Astrocyte of the cerebellum (primary cell): ENCODE measurements at regions not wholly inside any gene's neighbourhood (a gene's known extent, or its start where the extent isn't known, plus 50 kb on each side); places are given as distances from the start of the nearest gene placed in this dataset.

Experiments
- DNase-seq: peaks from one replicate; pipeline ENCODE4 v3.0.0-alpha.2; 2011; ENCODE audit warnings: low read depth
- H3K4me3 ChIP-seq: 2 replicates; pipeline ENCODE4 v1.5.1; 2011; ENCODE audit warnings: mild to moderate bottlenecking, low read depth, low read length, moderate library complexity
- in situ Hi-C: cut with HindIII; loops from 2 replicates; pipeline ENCODE4 v1.10.0; 2017; ENCODE audit warnings: low sequenced_read_pairs
- TF ChIP-seq, protein P1 (sequence below): IDR thresholded peaks from 2 replicates; pipeline ENCODE4 v1.5.1; 2012; ENCODE audit warnings: low read length, low read depth, moderate library complexity, mild to moderate bottlenecking; ENCODE audit errors: missing control alignments

DNA sequence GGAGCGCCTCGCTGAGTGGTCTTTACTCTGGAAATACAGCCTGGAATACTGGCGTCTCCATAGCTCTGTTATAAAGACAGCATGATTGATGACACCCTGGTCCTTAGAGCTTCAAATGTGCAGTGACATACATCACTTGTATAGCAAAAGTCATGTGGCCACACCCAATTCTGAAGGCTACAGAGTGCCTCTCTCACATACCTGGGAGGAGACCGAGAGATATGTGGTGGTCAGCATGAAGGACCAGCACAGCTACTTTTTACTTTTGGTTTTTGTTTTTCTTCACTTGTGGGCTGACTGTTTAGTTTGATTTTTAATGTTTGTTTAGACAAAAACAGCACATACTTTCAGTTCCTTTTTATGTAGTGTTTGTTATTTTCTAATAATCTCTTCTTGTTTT lies 938.5 kb upstream of the SOX11 start:
- no peak for DNase-seq
- no peak overlapping the region for H3K4me3 ChIP-seq
- in situ Hi-C loops, result no loop called here
- TF ChIP-seq, protein P1, sequence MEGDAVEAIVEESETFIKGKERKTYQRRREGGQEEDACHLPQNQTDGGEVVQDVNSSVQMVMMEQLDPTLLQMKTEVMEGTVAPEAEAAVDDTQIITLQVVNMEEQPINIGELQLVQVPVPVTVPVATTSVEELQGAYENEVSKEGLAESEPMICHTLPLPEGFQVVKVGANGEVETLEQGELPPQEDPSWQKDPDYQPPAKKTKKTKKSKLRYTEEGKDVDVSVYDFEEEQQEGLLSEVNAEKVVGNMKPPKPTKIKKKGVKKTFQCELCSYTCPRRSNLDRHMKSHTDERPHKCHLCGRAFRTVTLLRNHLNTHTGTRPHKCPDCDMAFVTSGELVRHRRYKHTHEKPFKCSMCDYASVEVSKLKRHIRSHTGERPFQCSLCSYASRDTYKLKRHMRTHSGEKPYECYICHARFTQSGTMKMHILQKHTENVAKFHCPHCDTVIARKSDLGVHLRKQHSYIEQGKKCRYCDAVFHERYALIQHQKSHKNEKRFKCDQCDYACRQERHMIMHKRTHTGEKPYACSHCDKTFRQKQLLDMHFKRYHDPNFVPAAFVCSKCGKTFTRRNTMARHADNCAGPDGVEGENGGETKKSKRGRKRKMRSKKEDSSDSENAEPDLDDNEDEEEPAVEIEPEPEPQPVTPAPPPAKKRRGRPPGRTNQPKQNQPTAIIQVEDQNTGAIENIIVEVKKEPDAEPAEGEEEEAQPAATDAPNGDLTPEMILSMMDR, result no peak

DNA sequence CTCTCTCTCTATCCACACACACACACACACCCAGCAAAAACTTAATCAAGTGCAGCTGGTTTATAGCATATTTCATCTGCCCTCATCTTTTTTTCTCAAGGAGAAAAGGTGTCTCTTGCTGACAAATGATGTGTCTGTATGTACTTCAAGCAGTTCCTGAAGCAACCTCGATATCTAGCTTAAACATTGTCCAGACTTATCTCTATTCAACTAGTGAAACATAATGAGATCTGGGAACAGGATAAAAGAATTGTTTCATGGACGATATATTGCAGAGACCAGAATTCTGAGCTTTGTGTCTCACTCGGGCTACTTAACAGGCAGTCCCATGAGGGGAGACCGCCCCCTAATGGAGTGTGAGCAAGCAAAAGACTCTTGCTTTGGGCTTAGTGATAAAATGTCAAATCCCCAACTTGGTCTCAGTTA lies 929.2 kb upstream of the SOX11 start:
- in situ Hi-C loops, result no loop called here
- peak; percentile 3 for DNase-seq
- TF ChIP-seq, protein P1, result peak; percentile 38
- no peak overlapping the region for H3K4me3 ChIP-seq

DNA sequence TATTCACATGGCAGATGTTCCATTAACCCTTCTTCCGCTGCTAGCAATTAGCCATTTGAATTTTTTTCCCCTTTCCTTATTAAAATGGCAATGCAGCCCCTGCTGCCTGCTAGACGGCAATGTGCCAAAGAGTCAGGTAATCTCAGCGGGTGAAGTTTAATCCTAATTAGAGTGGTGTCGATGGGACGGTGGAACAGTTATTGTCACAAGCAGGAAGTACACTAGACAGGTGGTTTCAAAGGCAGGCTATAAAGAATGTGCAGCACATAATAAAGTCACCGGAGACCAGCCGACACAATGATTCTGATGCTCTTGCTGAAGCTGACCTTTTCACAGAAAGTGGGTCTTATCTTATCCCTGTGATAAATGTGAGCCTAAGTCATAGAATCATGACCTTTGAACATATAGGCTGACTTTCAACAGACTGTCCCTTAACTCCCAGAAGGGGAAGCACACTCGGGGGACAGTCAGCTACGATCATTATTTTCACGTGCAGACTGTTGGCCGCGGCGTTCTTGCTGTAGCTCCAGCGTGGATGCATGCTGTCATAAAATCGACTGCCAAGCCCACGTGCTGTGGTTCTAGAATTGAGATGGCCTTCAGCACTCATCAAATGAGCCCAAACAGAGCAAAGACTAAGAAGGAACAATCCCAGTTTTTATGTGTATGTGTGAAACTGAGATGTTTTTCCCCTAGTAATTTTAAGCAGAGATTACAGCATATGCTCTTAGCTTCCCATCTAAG lies 926.2 kb upstream of the SOX11 start:
- no peak for DNase-seq
- in situ Hi-C loops, result no loop called here
- TF ChIP-seq, protein P1, result no peak
- H3K4me3 ChIP-seq, result no peak overlapping the region

DNA sequence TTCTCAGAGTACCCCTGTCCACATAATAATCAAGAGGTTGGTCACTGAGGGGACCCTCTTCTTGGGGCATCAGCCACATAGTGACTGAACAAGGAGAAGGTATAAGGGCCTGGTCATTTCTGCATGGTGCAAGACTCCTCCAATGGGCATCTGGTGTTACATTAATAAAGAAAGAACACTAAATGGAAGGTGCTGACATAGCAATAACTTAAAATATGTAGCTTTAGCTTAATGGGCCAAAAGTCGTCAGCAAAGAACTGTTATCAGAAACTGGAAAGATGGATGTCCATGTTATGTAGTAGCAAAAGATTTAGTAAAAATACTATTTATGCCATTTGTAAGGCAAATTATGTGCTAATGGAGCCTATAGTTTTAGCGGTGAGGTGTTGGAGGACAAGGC lies 916.5 kb upstream of the SOX11 start:
- in situ Hi-C loops, result no loop called here
- no peak for DNase-seq

DNA sequence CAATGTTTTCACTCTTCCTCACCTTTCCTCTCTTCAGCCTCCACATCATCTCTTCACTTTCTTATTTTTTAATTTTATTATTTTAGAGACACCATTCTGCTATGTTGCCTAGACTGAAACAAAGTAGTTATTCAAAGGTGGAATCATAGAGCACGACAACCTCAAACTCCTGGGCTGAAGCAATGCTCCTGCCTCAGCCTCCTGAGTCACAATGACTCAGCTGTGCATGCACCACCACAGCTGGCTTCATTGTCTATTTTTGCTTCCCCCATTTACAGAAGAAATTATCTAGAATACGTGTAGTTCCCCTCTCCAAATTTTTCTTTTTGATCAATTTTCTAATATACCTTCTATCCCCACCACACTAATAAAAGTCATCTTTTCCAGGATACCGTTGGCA lies 911.5 kb upstream of the SOX11 start:
- in situ Hi-C loops, result no loop called here
- TF ChIP-seq, protein P1, result no peak
- DNase-seq, result no peak
- no peak overlapping the region for H3K4me3 ChIP-seq

More for the DNA sequence above, 916.5 kb upstream of the SOX11 start:
- no peak overlapping the region for H3K4me3 ChIP-seq
- TF ChIP-seq, protein P1, result no peak

DNA sequence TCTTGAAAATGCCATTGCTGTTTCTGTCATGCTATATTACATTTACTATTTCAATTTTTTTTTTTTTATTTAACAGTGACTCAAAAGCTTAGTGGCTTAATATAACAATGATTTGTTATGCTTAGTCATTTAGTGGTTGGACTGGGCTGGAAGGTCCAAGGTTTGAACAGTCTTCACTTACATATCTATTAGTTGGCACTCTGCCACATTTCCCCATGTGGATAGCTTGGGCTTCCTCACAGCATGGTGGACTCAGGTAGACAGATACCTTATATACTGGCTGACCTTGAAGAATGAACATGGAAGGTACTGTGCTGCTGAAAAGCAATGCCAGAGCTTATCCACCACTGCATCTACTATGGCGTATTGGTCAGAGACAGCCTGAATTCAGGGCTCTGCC lies 909.5 kb upstream of the SOX11 start:
- TF ChIP-seq, protein P1, result no peak
- no peak overlapping the region for H3K4me3 ChIP-seq
- in situ Hi-C loops, result no loop called here
- DNase-seq, result no peak
